ENCODE measurements at regions not wholly inside any gene's neighbourhood (a gene's known extent, or its start where the extent isn't known, plus 50 kb on each side); places are given as distances from the start of the nearest gene placed in this dataset.

DNA sequence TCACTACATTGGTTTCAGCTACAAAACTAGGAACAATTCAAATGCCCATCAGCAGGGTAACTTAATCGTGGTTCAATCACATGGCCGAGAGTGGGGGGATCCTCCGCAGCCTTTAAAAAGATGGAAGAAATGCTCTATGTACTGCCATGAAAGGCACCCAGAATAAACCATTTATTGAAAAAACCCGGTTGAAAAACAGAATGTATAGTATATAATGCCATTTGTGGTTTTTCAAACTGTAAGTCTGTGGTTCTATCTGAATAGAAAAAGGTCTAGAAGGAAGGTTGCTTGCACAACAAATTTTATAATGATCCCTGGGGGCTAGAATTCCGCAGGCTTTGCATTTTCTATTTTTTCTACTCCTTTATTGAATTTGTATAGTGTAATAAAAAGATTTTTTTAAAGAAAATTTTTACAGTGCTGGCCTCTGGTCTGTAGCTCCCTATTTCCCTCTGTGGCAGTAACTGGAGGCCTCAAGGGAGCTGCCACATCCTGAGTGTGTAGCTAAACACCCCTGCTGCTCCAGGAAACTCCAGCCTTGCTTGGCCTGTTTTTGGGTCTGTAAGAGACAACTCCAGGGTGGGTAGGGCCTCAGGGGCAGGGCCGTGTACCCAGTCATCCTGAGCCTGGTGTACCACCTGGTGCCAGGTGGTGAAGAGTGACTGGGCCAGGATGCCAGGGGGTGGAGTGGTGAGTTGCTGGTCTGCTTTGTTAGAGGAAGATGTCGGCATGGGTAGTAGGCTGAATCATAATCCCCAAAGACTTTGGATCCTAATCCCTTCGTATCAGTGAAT lies 51.5 kb upstream of the EPS8L3 start:
- in situ Hi-C loops (cut with MboI; ENCODE audit: low pct_unique_long_range_greater_than_20kb in 2 of 9, low sequenced_read_pairs in 9 of 9, unreplicated experiment in 9 of 9): no loop called here
- no peak for ATAC-seq (replicated peaks in 6 of 8)
- H3K4me1 ChIP-seq (replicated peaks in 1 of 2): no peaks in the 10 kb centered on the region
- 59 to 94% (median 85%) methylated on average over 2 to 8 of the region's 8 CpGs for WGBS, 10 experiments
- no peak overlapping the region for H3K4me3 ChIP-seq
- H3K27ac ChIP-seq: no peak overlapping the region

DNA sequence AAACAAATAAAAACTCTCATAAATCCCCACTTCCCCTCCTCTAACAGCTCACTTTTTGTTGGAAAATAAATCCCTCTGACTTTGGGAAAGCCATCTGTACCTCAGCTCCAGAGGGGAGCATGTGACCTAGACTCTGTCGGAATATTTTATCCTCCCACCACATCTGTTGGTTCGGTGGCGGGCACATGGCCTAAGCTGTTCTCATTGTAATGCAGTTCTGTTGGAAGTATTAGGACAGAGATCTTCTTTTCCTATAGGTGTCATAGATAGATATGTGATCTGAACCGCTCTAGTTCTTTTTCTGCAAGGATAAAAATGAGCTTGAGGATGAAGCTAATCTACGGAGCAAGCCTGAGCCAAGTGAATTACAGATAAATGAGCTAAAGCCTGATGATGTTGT lies 50.5 kb upstream of the EPS8L3 start:
- in situ Hi-C loops (cut with MboI; ENCODE audit: low pct_unique_long_range_greater_than_20kb in 2 of 9, low sequenced_read_pairs in 9 of 9, unreplicated experiment in 9 of 9): no loop called here
- H3K4me1 ChIP-seq (replicated peaks in 1 of 2): no peaks in the 10 kb centered on the region
- 67 to 100% (median 84%) methylated on average over 1 to 5 of the region's 5 CpGs; no CpG with 5 or more reads in 2 of the 10 experiments for WGBS, 10 experiments
- H3K27ac ChIP-seq: no peak overlapping the region
- ATAC-seq (replicated peaks in 6 of 8): peak in 3 of 8 experiments; percentile 49 to 69 (median 60)
- no peak overlapping the region for H3K4me3 ChIP-seq
